GM12891 (cell line): ENCODE measurements at regions not wholly inside any gene's neighbourhood (a gene's known extent, or its start where the extent isn't known, plus 50 kb on each side); places are given as distances from the start of the nearest gene placed in this dataset.

ENCODE experiments used
- PAX5 ChIP-seq: IDR thresholded peaks from 2 replicates; pipeline ENCODE4 v1.6.1; 2011; ENCODE audit warnings: low read length, moderate library complexity, mild to moderate bottlenecking; ENCODE audit not compliant: insufficient read depth, severe bottlenecking
- POLR2A ChIP-seq: IDR thresholded peaks from 2 replicates; pipeline ENCODE4 v1.6.1; 2011; ENCODE audit warnings: low read depth, low read length, control low read depth
- POLR2AphosphoS5 ChIP-seq: IDR thresholded peaks from 2 replicates; pipeline ENCODE4 v1.6.1; 2011; ENCODE audit warnings: low read depth, low read length, control low read depth
- SPI1 ChIP-seq: IDR thresholded peaks from 2 replicates; pipeline ENCODE4 v1.6.1; 2011; ENCODE audit warnings: low read depth, low read length, control low read depth
- TAF1 ChIP-seq: IDR thresholded peaks from 2 replicates; pipeline ENCODE4 v1.6.1; 2011; ENCODE audit warnings: low read depth, low read length, control low read depth

DNA sequence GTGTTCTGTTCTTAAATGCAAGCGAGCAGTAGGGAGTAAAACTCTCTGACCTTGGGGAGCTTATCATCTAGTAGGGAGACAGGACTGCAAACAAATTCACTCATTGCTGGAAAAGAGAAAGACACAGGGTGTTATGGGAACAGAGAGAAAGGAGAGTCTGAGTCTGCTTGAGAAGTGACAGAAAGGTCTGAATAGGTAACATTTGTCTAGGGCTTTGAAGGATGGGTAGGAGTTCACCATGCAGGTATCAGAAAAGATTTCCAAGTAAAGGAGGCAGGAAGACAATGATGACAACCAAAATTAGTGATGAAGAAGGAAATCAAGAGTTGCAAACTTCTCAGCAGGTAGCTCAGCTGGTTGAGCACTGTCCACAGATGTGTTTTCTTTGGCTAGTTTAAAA is 93.6 kb upstream of the GPR139 start:
- TF ChIP-seq TAF1, result no peak
- no peak for TF ChIP-seq POLR2A
- TF ChIP-seq POLR2AphosphoS5, result no peak
- no peak for TF ChIP-seq PAX5
- no peak for TF ChIP-seq SPI1
